HG02885 (cell line): ENCODE measurements at regions not wholly inside any gene's neighbourhood (a gene's known extent, or its start where the extent isn't known, plus 50 kb on each side); places are given as distances from the start of the nearest gene placed in this dataset.
"Not testable (repeated sequence)": the region's sequence is repeated elsewhere in the genome, so short reads cannot be mapped to it uniquely, and the experiment has no call there.

ENCODE experiments used
- ATAC-seq: cut with Tn5 transposase; IDR thresholded peaks from one replicate; pipeline ENCODE4 v1.9.1; 2021; ENCODE audit warnings: mild to moderate bottlenecking; ENCODE audit not compliant: unreplicated experiment, poor library complexity

GRCh38 chr12:85626001-85626783 lies 210.0 kb downstream of the RASSF9 start:
- ATAC-seq, result no peak

GRCh38 chr12:85626784-85627171 lies 209.4 kb downstream of the RASSF9 start:
- no peak for ATAC-seq

GRCh38 chr12:85627584-85627983 lies 208.6 kb downstream of the RASSF9 start:
- ATAC-seq, result no peak

- ATAC-seq, result not testable (repeated sequence)
Observed at GRCh38 chr12:85628562-85628961, 207.6 kb downstream of the RASSF9 start.

GRCh38 chr12:85630851-85631250 lies 205.4 kb downstream of the RASSF9 start:
- ATAC-seq, result no peak

GRCh38 chr12:85632390-85632789 lies 203.8 kb downstream of the RASSF9 start:
- no peak for ATAC-seq

- no peak for ATAC-seq
Observed at GRCh38 chr12:85633491-85633890, 202.7 kb downstream of the RASSF9 start.

GRCh38 chr12:85639834-85640233 lies 196.4 kb downstream of the RASSF9 start:
- no peak for ATAC-seq

GRCh38 chr12:85641796-85642195 lies 194.4 kb downstream of the RASSF9 start:
- no peak for ATAC-seq

GRCh38 chr12:85642288-85642687 lies 193.9 kb downstream of the RASSF9 start:
- ATAC-seq, result peak; percentile 69

- no peak for ATAC-seq
Observed at GRCh38 chr12:85642808-85643207, 193.4 kb downstream of the RASSF9 start.

- ATAC-seq, result no peak
Observed at GRCh38 chr12:85644508-85644907, 191.7 kb downstream of the RASSF9 start.

GRCh38 chr12:85653731-85654455 lies 182.3 kb downstream of the RASSF9 start:
- ATAC-seq, result no peak

- no peak for ATAC-seq
Observed at GRCh38 chr12:85654456-85654840, 181.8 kb downstream of the RASSF9 start.

GRCh38 chr12:85656561-85656960 lies 179.6 kb downstream of the RASSF9 start:
- ATAC-seq, result no peak

GRCh38 chr12:85657251-85657650 lies 179.0 kb downstream of the RASSF9 start:
- no peak for ATAC-seq

GRCh38 chr12:85657836-85658630 lies 178.2 kb downstream of the RASSF9 start:
- ATAC-seq, result no peak

- no peak for ATAC-seq
Observed at GRCh38 chr12:85659754-85660530, 176.3 kb downstream of the RASSF9 start.

GRCh38 chr12:85661461-85662206 lies 174.6 kb downstream of the RASSF9 start:
- no peak for ATAC-seq

- ATAC-seq, result no peak
Observed at GRCh38 chr12:85662207-85662602, 174.0 kb downstream of the RASSF9 start.
